ENCODE measurements at regions not wholly inside any gene's neighbourhood (a gene's known extent, or its start where the extent isn't known, plus 50 kb on each side); places are given as distances from the start of the nearest gene placed in this dataset.

DNA sequence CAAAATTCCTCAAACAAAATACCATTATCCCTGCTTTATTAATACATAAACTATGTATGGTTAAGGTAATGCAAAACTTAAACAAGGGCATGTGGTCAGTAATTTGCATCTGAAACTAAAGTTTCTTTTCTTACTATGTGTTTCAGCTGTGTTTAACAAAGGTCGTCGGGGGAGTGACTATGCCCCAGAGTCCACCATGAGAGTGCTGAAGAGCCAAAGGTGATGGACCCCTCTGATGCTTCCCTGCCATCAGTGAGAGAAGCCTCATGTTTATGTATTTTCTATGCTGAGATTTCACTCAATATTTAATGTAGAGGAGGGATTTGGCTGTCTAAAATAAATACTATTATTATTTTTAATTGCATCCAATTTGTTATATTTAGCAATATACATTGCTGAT, 707.2 kb upstream of the REG3G start:
- Histone ChIP-seq H3K4me3 (ENCODE audit: low read length) (no peak overlapping the region), H3K36me3 (ENCODE audit: insufficient read depth, low read length) (no peaks in the 10 kb centered on the region), H3K9me3 (replicated peaks; ENCODE audit: low read length) (no peaks in the 10 kb centered on the region), H3K4me1 (ENCODE audit: control insufficient read depth, insufficient read depth, low read length) (no peaks in the 10 kb centered on the region), H3K9ac (ENCODE audit: low read depth, low read length) (no peak overlapping the region), H3K4me2 (ENCODE audit: low read length) (no peak overlapping the region), H3K27me3 (ENCODE audit: control insufficient read depth, insufficient read depth, low read length) (no peaks in the 10 kb centered on the region)

DNA sequence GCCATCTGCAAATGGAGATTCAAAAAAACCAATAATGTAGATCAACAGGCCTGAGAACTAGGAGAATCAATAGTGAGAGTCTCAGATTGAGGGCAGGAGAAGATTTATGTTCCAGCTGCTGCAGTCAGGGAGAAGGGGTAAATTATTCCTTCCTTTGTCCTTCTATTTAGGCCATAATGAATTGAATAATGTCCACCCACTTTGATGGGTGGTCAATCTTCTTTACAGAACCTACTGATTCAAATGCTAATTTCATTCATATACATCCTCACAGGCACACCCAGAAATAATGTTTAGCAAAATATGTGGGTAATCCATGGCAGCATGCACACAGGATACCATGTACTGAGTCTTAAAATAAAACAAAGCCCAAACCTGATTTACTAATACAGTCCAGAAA, 695.3 kb upstream of the REG3G start:
- Histone ChIP-seq H3K4me1 (ENCODE audit: control insufficient read depth, insufficient read depth, low read length) (no peaks in the 10 kb centered on the region), H3K4me2 (ENCODE audit: low read length) (no peak overlapping the region), H3K9me3 (replicated peaks; ENCODE audit: low read length) (no peaks in the 10 kb centered on the region), H3K36me3 (ENCODE audit: insufficient read depth, low read length) (no peaks in the 10 kb centered on the region), H3K9ac (ENCODE audit: low read depth, low read length) (no peak overlapping the region), H3K4me3 (ENCODE audit: low read length) (no peak overlapping the region), H3K27me3 (ENCODE audit: control insufficient read depth, insufficient read depth, low read length) (no peaks in the 10 kb centered on the region)

GRCh38 chr2:78351208-78351607, 674.3 kb upstream of the REG3G start:
- H3K4me1 ChIP-seq (ENCODE audit: control insufficient read depth, insufficient read depth, low read length): no peaks in the 10 kb centered on the region
- H3K9ac ChIP-seq (ENCODE audit: low read depth, low read length): no peak overlapping the region
- no peaks in the 10 kb centered on the region for H3K36me3 ChIP-seq (ENCODE audit: insufficient read depth, low read length)
- H3K4me2 ChIP-seq (ENCODE audit: low read length): no peak overlapping the region
- no peaks in the 10 kb centered on the region for H3K27me3 ChIP-seq (ENCODE audit: control insufficient read depth, insufficient read depth, low read length)
- no peaks in the 10 kb centered on the region for H3K9me3 ChIP-seq (replicated peaks; ENCODE audit: low read length)
- no peak overlapping the region for H3K4me3 ChIP-seq (ENCODE audit: low read length)

DNA sequence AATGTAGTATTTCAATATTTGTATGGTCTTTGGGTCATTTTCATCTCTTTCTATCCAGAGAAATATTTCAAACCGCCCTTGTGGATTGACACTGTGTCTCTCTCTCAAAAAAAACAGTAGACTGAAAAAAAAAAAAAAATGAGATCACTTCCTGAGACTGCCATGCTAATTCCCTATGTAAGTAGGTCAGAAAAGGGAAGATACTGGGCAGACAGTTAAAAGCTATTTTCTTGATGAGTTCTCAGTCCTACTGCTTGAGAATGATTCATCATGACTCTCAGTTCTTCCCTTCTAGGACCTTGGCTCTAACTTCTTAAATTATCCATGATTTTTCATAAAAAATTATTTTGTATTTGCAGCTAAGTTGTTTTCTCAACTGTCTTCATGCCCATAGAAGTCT, 672.3 kb upstream of the REG3G start:
- no peak overlapping the region for H3K4me3 ChIP-seq (ENCODE audit: low read length)
- no peaks in the 10 kb centered on the region for H3K27me3 ChIP-seq (ENCODE audit: control insufficient read depth, insufficient read depth, low read length)
- no peaks in the 10 kb centered on the region for H3K4me1 ChIP-seq (ENCODE audit: control insufficient read depth, insufficient read depth, low read length)
- H3K4me2 ChIP-seq (ENCODE audit: low read length): no peak overlapping the region
- no peak overlapping the region for H3K9ac ChIP-seq (ENCODE audit: low read depth, low read length)
- H3K9me3 ChIP-seq (replicated peaks; ENCODE audit: low read length): no peaks in the 10 kb centered on the region
- H3K36me3 ChIP-seq (ENCODE audit: insufficient read depth, low read length): no peaks in the 10 kb centered on the region

DNA sequence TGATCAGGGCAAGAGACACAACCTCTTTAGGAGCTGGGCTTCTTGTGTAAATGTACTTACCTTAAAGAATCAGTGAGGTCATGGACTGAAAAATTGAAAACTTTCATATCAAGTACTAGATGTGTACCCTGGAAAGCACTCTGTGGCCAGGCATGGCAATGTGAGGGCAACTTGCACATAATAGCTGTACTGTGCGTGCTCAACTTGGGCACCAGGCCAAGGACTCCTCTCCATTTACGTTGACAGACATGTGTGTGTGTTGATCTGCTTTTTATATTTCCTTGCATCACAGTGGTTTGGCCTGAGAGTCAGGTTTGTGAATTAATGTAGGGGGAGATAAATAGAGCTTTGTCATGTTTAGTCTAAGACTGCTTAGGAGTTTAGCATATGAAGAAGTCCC, 669.5 kb upstream of the REG3G start:
- Histone ChIP-seq H3K4me2 (ENCODE audit: low read length) (no peak overlapping the region), H3K9ac (ENCODE audit: low read depth, low read length) (no peak overlapping the region)

GRCh38 chr2:78383576-78383975, 641.9 kb upstream of the REG3G start:
- H3K36me3 ChIP-seq (ENCODE audit: insufficient read depth, low read length): no peaks in the 10 kb centered on the region
- no peaks in the 10 kb centered on the region for H3K27me3 ChIP-seq (ENCODE audit: control insufficient read depth, insufficient read depth, low read length)
- no peak overlapping the region for H3K4me3 ChIP-seq (ENCODE audit: low read length)
- no peaks in the 10 kb centered on the region for H3K4me1 ChIP-seq (ENCODE audit: control insufficient read depth, insufficient read depth, low read length)
- H3K9me3 ChIP-seq (replicated peaks; ENCODE audit: low read length): no peaks in the 10 kb centered on the region
- H3K4me2 ChIP-seq (ENCODE audit: low read length): no peak overlapping the region
- no peak overlapping the region for H3K9ac ChIP-seq (ENCODE audit: low read depth, low read length)

More for the DNA sequence above, 669.5 kb upstream of the REG3G start:
- Histone ChIP-seq H3K4me3 (ENCODE audit: low read length) (no peak overlapping the region), H3K4me1 (ENCODE audit: control insufficient read depth, insufficient read depth, low read length) (no peaks in the 10 kb centered on the region), H3K27me3 (ENCODE audit: control insufficient read depth, insufficient read depth, low read length) (no peaks in the 10 kb centered on the region), H3K9me3 (replicated peaks; ENCODE audit: low read length) (no peaks in the 10 kb centered on the region), H3K36me3 (ENCODE audit: insufficient read depth, low read length) (no peaks in the 10 kb centered on the region)

GRCh38 chr2:78397198-78397597, 628.3 kb upstream of the REG3G start:
- H3K4me3 ChIP-seq (ENCODE audit: low read length): no peak overlapping the region
- H3K4me1 ChIP-seq (ENCODE audit: control insufficient read depth, insufficient read depth, low read length): no peaks in the 10 kb centered on the region
- no peak overlapping the region for H3K9ac ChIP-seq (ENCODE audit: low read depth, low read length)
- no peaks in the 10 kb centered on the region for H3K27me3 ChIP-seq (ENCODE audit: control insufficient read depth, insufficient read depth, low read length)
- H3K9me3 ChIP-seq (replicated peaks; ENCODE audit: low read length): peaks cover 3% of the 10 kb centered on the region
- H3K4me2 ChIP-seq (ENCODE audit: low read length): no peak overlapping the region
- H3K36me3 ChIP-seq (ENCODE audit: insufficient read depth, low read length): no peaks in the 10 kb centered on the region

DNA sequence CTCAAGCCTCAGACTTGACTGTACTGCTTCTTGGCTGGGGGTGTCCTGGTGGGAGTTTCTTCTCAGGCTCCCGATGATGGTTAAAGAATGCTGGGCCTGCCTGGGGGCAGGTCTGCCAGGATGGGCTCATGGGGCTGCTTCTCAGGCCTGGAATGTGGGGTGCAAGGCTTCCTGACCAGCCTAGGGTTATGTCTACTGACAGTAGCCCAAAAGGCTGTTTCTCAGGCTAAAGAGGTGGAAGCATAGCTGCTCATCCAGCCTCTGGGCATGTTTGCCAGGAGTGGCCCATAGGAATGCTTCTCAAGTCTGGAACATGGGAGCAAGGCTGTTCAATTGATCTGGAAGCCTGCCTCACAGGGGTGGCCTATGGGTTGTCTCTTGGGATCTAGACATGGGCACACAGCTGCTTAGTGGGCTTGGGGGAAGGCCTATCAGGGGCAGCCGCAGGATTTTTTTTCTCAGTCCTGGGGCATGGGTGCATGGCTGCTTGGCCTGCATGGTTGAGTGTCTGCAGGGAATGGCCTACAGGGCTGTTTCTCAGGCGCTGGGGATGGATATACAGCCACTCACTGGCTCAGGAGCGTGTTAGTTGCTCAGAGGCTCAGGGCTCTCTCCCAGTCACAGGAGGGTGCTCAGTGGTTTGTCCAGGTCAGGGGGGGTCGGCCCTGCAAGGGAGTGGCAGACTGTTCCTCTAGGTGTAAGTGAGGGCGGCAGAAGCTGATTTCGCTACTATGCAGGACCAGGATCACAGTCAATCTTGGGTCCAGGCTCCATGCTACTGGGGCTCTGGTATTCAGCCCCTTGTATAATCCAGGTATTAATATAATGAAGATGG, 617.3 kb upstream of the REG3G start:
- Histone ChIP-seq H3K4me2 (ENCODE audit: low read length) (no peak overlapping the region), H3K4me1 (ENCODE audit: control insufficient read depth, insufficient read depth, low read length) (no peaks in the 10 kb centered on the region)

GRCh38 chr2:78408795-78409118, 616.7 kb upstream of the REG3G start:
- Histone ChIP-seq H3K4me2 (ENCODE audit: low read length) (no peak overlapping the region), H3K36me3 (ENCODE audit: insufficient read depth, low read length) (no peaks in the 10 kb centered on the region), H3K27me3 (ENCODE audit: control insufficient read depth, insufficient read depth, low read length) (no peaks in the 10 kb centered on the region), H3K9me3 (replicated peaks; ENCODE audit: low read length) (peaks cover 6% of the 10 kb centered on the region), H3K4me1 (ENCODE audit: control insufficient read depth, insufficient read depth, low read length) (no peaks in the 10 kb centered on the region), H3K4me3 (ENCODE audit: low read length) (no peak overlapping the region), H3K9ac (ENCODE audit: low read depth, low read length) (no peak overlapping the region)

More for the DNA sequence above, 617.3 kb upstream of the REG3G start:
- Histone ChIP-seq H3K4me3 (ENCODE audit: low read length) (no peak overlapping the region), H3K36me3 (ENCODE audit: insufficient read depth, low read length) (no peaks in the 10 kb centered on the region), H3K9me3 (replicated peaks; ENCODE audit: low read length) (peaks cover 6% of the 10 kb centered on the region), H3K9ac (ENCODE audit: low read depth, low read length) (no peak overlapping the region), H3K27me3 (ENCODE audit: control insufficient read depth, insufficient read depth, low read length) (no peaks in the 10 kb centered on the region)

DNA sequence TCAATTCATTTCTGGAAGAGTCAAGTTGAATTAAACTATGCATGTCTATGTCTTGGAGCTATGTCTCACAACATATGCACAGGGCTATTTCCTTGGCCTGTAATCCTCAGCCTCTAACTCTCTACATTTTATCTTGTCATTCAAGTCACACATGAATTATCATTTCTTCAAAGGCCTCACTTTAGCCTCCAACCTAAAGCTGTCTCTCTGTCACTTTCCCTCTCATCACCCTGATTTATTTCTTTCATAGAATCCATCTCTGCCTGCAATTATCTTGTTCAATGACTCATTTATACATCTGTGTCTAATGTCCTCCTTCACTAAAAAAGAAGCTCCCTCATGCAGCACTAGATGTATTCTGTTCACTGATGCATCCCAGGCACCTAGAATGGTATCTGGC, 614.2 kb upstream of the REG3G start:
- H3K4me3 ChIP-seq (ENCODE audit: low read length): no peak overlapping the region
- H3K4me2 ChIP-seq (ENCODE audit: low read length): no peak overlapping the region
- H3K4me1 ChIP-seq (ENCODE audit: control insufficient read depth, insufficient read depth, low read length): no peaks in the 10 kb centered on the region
- H3K36me3 ChIP-seq (ENCODE audit: insufficient read depth, low read length): no peaks in the 10 kb centered on the region
- H3K27me3 ChIP-seq (ENCODE audit: control insufficient read depth, insufficient read depth, low read length): no peaks in the 10 kb centered on the region
- H3K9me3 ChIP-seq (replicated peaks; ENCODE audit: low read length): peaks cover 6% of the 10 kb centered on the region
- H3K9ac ChIP-seq (ENCODE audit: low read depth, low read length): no peak overlapping the region

GRCh38 chr2:78416625-78417300, 608.7 kb upstream of the REG3G start:
- Histone ChIP-seq H3K4me1 (ENCODE audit: control insufficient read depth, insufficient read depth, low read length) (no peaks in the 10 kb centered on the region), H3K27me3 (ENCODE audit: control insufficient read depth, insufficient read depth, low read length) (no peaks in the 10 kb centered on the region), H3K9me3 (replicated peaks; ENCODE audit: low read length) (no peaks in the 10 kb centered on the region), H3K9ac (ENCODE audit: low read depth, low read length) (no peak overlapping the region), H3K4me2 (ENCODE audit: low read length) (no peak overlapping the region), H3K4me3 (ENCODE audit: low read length) (no peak overlapping the region), H3K36me3 (ENCODE audit: insufficient read depth, low read length) (no peaks in the 10 kb centered on the region)

DNA sequence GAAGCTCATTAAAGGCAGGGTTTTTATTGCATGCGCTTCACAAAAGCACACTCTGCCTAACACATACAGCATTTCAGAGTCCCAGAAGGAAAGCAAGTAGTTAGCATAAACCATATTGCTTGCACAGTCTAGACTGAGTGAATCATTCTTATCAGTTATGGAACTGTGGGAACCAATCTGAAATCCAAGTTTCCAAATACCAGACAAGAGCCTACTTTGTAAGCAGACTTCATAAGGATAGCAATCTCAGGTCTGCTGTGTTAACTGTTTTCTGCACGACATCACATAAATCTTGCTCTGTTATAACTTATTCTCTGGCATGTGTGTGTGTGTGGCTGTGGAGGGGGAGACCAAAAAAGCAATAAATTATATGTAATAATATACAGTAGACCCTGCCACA, 608.1 kb upstream of the REG3G start:
- Histone ChIP-seq H3K4me1 (ENCODE audit: control insufficient read depth, insufficient read depth, low read length) (no peaks in the 10 kb centered on the region), H3K9me3 (replicated peaks; ENCODE audit: low read length) (no peaks in the 10 kb centered on the region), H3K9ac (ENCODE audit: low read depth, low read length) (no peak overlapping the region), H3K36me3 (ENCODE audit: insufficient read depth, low read length) (no peaks in the 10 kb centered on the region), H3K27me3 (ENCODE audit: control insufficient read depth, insufficient read depth, low read length) (no peaks in the 10 kb centered on the region), H3K4me3 (ENCODE audit: low read length) (no peak overlapping the region), H3K4me2 (ENCODE audit: low read length) (no peak overlapping the region)

All from skeletal muscle satellite cell (primary cell).